ENCODE measurements at regions not wholly inside any gene's neighbourhood (a gene's known extent, or its start where the extent isn't known, plus 50 kb on each side); places are given as distances from the start of the nearest gene placed in this dataset.

DNA sequence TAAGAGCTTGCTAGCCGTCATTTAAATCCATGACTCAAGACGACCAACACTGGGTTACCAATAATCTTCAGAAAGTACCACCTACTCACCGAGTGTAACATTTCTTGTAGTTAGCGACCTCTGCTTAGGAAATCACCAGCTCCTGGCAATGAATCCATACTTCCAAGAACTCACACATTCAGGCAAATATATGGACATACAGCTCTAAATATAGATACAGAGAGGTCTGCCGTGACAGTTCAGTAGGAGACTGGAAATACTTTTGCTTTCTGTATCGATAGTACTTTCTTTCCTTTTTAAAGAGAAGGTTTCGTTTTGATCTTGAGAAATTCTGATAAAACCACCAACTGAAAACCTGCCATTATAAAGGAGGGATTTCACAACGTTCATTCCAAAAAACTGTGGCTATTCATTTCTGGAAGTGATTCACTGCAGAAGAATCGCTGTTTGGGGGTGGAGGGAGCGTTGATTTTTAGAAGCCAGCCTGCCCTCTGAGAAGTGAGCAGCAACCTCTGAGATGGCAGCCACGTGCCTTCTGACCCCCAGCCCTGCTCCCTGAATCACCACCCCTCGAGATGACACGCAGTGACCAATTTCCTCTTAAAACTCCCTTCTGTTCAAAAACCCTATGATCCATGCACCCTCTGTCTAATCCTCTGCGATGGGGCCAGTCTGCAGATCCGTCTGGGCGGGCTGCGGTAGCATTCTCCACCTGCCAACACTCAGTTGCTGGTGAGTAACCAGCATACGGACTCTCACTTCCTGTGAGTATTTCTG is 179.0 kb upstream of the KLF14 start:
- peak; percentile 92 for DNase-seq (ENCODE audit: low spot score)

DNA sequence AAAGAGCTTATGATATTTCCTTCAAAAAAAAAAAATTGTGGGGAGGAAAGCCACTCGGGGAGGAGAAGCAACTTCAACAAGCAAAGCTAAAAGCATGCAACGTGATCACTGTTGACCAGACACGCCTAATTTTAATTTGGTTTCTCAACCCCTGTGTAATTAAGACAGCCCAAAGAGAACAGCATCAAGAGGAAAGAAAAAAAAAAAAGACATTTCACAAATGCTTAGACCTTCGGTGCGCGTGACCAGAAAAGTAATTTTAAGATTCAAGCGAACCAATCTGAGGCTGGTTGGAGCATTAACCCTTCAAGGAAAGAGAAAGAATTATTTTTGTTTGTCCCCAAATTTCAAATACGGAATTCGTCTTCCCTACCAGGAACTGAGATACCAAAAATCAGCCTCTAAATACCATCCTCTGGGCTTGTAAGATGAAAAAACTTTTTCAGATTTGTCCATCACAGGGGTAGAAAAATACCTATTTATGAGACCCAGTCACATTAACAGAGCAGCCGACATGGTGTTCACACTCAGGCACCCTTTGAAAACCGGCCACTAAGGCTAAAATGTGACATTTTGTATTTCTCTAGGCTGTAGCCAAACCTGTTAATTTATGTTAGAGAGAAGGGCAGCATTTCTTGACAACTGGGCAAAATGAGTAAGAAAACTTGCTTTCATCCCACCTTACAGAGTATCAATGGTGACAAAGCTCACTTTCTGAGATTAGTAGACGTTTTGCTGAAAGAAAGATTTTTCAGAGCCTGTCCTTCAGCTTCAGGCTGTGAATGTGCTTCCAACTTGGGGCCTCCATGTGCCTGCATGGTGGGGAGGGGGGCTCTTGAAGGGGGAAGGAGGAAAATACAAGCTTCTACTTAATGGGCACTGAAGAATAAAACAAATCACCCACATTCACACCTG is 179.9 kb upstream of the KLF14 start:
- no peak for DNase-seq (ENCODE audit: low spot score)

DNA sequence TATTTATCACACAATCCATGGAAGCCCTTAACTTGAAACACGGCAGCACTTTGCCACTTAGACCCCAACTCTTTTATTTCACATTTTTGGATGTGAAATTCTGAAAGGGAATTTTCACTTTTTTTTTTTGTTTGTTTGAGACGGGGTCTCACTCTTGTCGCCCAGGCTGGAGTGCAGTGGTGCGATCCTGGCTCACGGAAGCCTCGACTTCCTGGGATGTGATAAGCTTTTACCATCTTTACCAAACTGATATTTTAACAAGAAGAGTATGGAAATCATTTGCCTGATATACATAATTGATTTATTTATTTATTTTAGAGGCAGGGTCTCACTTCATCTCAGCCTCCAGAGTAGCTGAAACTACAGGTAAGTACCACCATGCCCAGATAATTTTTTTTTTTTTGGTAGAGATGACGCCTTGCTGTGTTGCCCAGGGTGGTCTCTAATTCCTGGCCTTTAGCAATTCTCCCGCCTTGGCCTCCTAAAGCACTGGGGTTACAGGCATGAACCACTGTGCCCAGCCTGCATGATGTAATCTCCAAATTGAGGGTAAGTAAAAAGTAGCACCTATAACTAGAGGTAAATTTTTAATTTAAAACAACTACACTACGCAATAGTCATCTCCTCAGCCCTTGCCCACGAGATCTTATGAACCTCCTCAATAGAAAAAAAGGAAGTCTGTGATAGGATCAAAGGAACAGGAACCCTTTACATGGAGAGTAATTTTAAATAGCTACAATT is 180.7 kb upstream of the KLF14 start:
- no peak for DNase-seq (ENCODE audit: low spot score)

DNA sequence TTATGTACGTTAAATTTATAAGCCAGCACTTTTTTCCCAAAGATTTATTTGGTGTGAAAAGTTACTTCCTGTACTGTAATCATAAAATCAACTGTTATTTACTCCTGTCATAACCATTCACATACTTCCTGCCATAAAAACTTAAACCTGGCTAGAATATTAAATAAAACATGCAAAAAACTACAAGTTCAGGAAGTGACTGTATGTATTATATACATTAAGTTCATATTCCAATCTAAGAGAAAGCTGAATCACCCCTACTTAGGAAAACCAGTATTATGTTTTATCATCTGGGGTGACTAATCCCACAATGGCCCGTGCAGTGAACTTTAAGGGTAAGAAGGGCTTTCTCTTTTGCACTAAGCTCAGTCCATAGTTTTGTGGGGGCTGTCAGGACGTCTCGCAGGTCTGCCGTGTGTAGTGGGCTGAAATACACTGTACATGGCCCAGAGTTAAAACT is 183.7 kb upstream of the KLF14 start:
- DNase-seq (ENCODE audit: low spot score), result peak; percentile 43

DNA sequence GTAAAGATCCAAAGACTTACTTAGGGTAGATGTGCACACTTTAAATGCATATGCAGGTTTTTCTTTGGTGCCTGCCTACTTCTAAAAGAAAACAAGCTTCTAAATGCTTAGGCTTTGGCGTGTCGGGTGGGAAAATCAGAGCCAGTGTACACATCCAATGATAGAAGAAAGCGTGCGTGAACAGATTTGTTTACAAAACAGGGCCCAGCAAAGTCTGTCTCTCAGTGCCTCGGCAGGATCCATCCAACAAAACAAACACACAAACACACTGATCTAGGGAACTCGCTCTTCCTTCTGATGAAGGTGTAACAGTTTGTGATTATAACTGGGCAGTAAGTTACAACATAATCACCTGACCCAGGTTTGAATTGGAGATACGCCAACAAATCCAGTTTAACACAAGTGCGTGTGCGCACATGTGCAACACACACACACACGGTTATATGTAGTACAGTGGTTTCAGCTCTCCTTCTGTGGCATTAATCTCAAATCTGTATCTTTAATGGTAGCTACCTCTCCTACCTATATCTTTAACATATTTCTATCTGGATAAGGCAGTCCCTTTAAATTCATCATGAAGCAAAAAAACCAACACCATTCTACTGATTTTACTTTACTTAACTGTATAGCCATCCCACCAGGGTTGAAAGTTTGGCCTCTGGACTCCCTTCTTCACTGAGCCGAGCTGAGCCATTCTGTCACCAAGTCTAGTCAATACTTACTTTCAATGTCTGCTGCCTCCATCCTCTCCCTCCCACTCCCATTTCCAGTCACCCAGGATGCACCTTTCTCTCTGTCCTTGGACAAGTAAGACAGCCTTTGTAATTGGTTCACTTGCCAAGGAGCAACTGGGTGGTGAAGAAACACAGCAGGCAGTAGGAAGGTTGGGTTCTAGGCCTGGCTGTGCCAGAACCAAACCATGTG is 184.4 kb upstream of the KLF14 start:
- DNase-seq (ENCODE audit: low spot score), result no peak

DNA sequence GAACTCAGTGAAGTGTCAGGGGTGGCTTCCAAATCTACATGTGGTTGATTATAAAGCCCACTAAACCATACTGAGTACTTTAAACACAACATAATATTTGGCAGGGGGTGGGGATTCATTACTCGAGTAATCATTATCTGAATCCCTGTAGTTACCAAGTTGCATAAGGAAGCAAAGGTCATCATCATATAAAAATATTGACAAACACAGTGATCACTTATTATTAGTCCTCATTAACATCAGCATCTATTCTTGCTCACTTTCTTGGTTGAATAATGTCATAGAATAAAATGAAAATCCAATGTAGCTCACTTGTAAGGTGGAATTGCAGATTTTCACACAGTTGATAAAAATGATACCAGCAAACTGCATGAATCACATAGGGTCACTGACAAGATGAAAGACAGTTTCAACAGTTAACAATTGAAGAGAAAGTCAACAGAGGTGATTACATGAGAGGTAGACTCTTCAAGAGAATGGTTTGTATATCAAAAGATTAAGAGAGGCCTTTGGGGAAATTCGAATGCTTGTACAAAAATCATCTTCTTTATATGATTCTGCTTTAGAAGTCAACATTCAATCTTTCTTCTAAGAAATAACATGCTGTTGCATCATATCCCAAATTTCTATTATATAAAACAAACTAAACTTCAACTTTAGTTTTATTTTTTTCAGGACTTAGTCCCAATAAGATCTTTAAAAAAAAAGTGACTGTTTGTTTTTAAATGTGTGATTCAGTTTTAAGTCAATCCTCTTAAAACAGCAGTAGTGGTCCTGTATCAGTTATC is 185.5 kb upstream of the KLF14 start:
- DNase-seq (ENCODE audit: low spot score), result no peak

DNA sequence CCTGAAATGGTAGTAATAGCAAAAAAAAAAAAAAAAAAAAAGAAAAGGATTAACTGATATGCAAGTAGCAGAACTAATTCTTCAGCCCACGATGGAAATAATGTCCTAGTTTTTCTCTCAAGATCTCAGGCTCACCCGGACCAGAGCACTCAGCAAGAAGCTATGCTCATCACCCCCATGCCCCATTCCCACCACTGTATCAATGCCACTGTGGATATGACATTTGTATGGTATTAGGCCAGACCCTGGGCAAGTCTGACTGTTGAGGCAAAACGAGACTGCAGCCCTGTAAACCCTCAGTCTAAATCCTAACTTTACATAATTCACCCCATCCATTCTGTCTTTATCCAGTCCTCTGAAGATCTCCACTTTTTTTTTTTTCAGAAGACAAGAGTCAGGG is 186.1 kb upstream of the KLF14 start:
- DNase-seq (ENCODE audit: low spot score), result no peak

- no peak for DNase-seq (ENCODE audit: low spot score)
These were observed 187.6 kb upstream of the KLF14 start for GRCh38 chr7:130921391-130922180.

GRCh38 chr7:130922206-130923112 is 188.5 kb upstream of the KLF14 start:
- no peak for DNase-seq (ENCODE audit: low spot score)

GRCh38 chr7:130923365-130923764 is 189.4 kb upstream of the KLF14 start:
- no peak for DNase-seq (ENCODE audit: low spot score)

GRCh38 chr7:130923930-130924329 is 189.9 kb upstream of the KLF14 start:
- DNase-seq (ENCODE audit: low spot score), result no peak

DNA sequence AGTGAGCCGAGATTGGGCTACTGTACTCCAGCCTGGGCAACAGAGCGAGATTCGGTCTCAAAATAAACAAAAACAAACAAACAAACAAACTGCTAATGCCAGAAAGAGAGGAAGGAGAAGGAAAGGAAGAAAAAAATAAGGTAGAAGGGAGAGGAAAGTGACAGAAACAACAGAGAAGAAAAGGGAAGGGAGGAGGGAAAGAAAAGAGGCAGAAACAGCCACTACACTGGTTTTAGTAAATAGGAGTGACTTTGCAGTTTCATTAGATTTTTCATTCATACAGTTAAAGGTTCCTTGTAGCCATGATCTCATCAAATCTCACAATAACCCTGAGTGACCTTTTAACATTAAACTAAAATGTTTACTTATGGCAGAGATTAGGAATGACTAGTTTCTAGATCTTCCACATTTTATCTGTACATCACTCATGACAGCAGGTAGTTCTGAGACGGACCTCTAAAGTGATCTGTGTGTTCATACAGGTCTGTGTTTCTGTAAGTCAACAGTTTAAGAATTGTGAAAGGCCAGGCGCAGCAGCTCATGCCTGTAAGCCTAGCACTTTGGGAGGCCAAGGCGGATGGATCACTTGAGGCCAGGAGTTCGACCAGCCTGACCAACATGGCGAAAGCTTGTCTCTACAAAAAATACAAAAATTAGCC is 191.3 kb upstream of the KLF14 start:
- no peak for DNase-seq (ENCODE audit: low spot score)

DNA sequence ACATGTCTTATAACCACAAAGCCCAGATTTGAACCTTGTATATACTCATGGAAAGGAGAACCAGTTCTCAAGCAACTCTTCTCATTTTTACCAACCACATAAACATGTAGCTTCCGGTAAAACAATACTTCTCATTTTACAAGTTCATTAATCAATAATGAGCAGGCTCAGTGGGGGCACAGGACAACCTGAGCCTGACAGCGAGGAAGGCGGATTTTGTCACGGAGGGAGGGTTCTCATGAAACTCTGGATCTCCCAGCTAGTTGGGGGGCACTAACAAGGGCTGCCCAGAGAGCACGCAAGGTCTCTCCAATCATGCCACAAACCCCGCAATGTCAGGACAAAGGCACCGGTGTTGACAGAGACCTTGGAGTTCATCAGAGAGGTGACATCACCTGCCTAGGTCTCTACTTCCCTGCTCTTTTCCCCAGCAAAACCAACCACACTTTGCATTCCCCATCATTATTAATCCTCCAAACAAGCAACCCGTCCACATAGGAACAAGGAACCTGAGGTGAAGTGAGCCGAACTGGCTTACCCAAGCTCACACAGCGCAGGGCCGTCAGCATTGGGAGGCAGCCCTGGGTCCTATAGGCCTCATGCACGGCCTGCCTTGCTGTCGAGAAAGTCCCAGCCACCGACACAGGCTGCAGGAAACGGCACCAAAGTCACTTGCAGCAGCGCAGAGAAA is 192.1 kb upstream of the KLF14 start:
- no peak for DNase-seq (ENCODE audit: low spot score)

DNA sequence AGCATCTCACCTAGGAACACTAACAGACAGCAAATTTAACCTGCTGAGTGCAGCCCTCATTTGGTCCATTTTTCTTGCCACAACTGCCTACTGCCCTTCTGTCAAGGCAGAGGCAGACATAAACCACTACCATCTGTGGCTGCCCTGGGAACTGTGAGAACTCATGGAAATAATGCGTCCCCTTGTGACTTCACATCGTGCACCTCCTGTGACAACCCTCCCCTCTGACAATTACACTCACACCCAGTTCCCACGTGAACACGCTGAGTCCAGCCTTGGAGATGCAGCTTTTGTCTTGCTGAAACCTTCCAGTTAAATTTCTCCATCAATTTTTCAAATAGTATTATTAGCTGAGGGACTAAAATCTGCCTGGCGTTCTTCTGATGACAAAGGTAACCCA is 193.1 kb upstream of the KLF14 start:
- DNase-seq (ENCODE audit: low spot score), result no peak

DNA sequence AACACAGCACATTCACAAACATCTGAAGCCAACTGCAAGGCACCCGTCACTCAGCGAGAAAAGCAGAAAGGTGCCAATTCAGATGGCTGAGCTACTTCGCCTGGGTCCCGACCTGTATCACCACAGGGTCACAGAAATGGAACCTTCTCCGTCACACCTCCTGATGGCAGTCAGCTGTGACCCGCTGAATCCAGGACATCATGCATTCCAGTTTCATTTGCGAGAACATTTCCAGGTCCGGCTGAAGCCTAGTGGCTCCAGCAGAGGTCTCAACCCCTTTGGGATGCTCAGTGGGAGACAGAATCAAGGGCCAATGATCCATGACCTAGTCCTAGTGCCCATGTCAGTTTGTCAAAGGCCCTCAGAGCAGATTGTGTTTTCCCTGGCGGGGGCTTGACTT is 193.6 kb upstream of the KLF14 start:
- DNase-seq (ENCODE audit: low spot score), result no peak

- peak; percentile 55 for DNase-seq (ENCODE audit: low spot score)
These were observed 196.1 kb upstream of the KLF14 start for GRCh38 chr7:130929896-130930659.

DNA sequence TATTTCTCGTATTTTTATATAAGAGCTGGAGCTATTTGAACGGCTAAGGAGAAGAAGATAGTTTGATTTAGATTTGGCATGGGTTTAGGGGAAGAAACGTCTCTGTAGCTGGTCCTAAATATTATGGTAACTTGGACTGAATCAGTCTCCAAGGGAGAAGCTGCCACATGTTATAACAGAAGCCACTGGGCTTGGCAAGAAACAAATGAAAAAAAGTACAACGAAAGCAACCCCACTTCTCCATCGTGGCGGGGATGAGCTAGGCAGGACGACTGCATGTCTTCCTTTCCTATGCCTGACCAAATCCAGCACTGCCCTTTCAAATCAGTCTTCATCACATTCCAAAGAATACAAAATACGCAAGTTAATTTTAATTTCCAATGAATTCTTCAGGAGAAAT is 196.7 kb upstream of the KLF14 start:
- DNase-seq (ENCODE audit: low spot score), result no peak

Data from CD4-positive, alpha-beta T cell treated with Interleukin-2 at 100 ng/mL for 4 hours (primary cell).